Prostate gland (tissue), 2 donors: ENCODE measurements at regions not wholly inside any gene's neighbourhood (a gene's known extent, or its start where the extent isn't known, plus 50 kb on each side); places are given as distances from the start of the nearest gene placed in this dataset.

ENCODE experiments used
- CTCF ChIP-seq, 4 experiments: fragments of 200-600 bp in 2 of 4; fragments of 450-650 bp in 2 of 4; sonication (generic) in 2 of 4; IDR thresholded peaks; 1 replicate in 3 of 4; 2 replicates in 1 of 4; pipeline ENCODE4 v1.5.1; 2016 to 2019; ENCODE audit warnings: antibody characterized with exemption in 4 of 4, mild to moderate bottlenecking in 2 of 4, moderate library complexity in 2 of 4
- POLR2A ChIP-seq: fragments of 450-650 bp; IDR thresholded peaks from one replicate; pipeline ENCODE4 v1.6.1; 2016; ENCODE audit warnings: antibody characterized with exemption, mild to moderate bottlenecking
- POLR2AphosphoS5 ChIP-seq: sonication (generic); formaldehyde crosslinking; IDR thresholded peaks from one replicate; pipeline ENCODE4 v1.6.1; 2017; ENCODE audit warnings: antibody characterized with exemption

GRCh38 chr13:44784708-44785080 lies 204.6 kb downstream of the NUFIP1 start:
- TF ChIP-seq CTCF (IDR thresholded peaks at IDR 0.05) = no peak
- TF ChIP-seq POLR2AphosphoS5 = no peak
- TF ChIP-seq POLR2A = no peak
